Fibroblast of lung (primary cell): ENCODE measurements at regions not wholly inside any gene's neighbourhood (a gene's known extent, or its start where the extent isn't known, plus 50 kb on each side); places are given as distances from the start of the nearest gene placed in this dataset.

Experiments
- DNase-seq, 2 donors: peaks; one replicate each; pipeline versions ENCODE4 v3.0.0 to v3.0.0-alpha.2; 2010; ENCODE audit warnings: low read depth in 2 of 2
- H2AFZ ChIP-seq: 2 replicates; pipeline ENCODE4 v1.5.1; 2012; ENCODE audit warnings: low read length, control low read depth, inconsistent platforms
- H3K27ac ChIP-seq: 2 replicates; pipeline ENCODE4 v1.5.1; 2011; ENCODE audit warnings: low read length, control low read depth; ENCODE audit not compliant: insufficient read depth
- H3K27me3 ChIP-seq: 2 replicates; pipeline ENCODE4 v1.5.1; 2011; ENCODE audit warnings: mild to moderate bottlenecking, low read length; ENCODE audit not compliant: control insufficient read depth, insufficient read depth
- H3K36me3 ChIP-seq: 2 replicates; pipeline ENCODE4 v1.5.1; 2011; ENCODE audit warnings: low read length; ENCODE audit not compliant: control insufficient read depth, insufficient read depth
- H3K4me1 ChIP-seq: 2 replicates; pipeline ENCODE4 v1.5.1; 2011; ENCODE audit warnings: low read length; ENCODE audit not compliant: control insufficient read depth, insufficient read depth; ENCODE audit errors: extremely low read depth
- H3K4me2 ChIP-seq: 2 replicates; pipeline ENCODE4 v1.5.1; 2011; ENCODE audit warnings: low read length, control low read depth; ENCODE audit not compliant: insufficient read depth; ENCODE audit errors: extremely low read depth
- H3K4me3 ChIP-seq, 4 experiments: fragments of 200-600 bp in 1 of 4; sonication (generic) in 1 of 4; replicated peaks in 1 of 4; 2 replicates each; pipeline ENCODE4 v1.5.1; 2011 to 2016; ENCODE audit warnings: low read length in 4 of 4, low read depth in 3 of 4, mild to moderate bottlenecking in 3 of 4, control low read depth in 2 of 4, inconsistent platforms in 1 of 4, mixed read lengths in 1 of 4; ENCODE audit not compliant: insufficient read depth in 1 of 4; ENCODE audit errors: control extremely low read depth in 1 of 4
- H3K79me2 ChIP-seq: 2 replicates; pipeline ENCODE4 v1.5.1; 2012; ENCODE audit warnings: mild to moderate bottlenecking, low read length, inconsistent platforms; ENCODE audit not compliant: control insufficient read depth, insufficient read depth
- H3K9ac ChIP-seq: 2 replicates; pipeline ENCODE4 v1.5.1; 2011; ENCODE audit warnings: mild to moderate bottlenecking, low read length, control low read depth; ENCODE audit not compliant: insufficient read depth
- H3K9me3 ChIP-seq: 2 replicates; pipeline ENCODE4 v1.5.1; 2012; ENCODE audit warnings: low read depth, low read length; ENCODE audit not compliant: control insufficient read depth, insufficient read depth
- H4K20me1 ChIP-seq: 2 replicates; pipeline ENCODE4 v1.5.1; 2011; ENCODE audit warnings: low read length; ENCODE audit not compliant: control insufficient read depth, insufficient read depth; ENCODE audit errors: extremely low read depth
- EZH2 ChIP-seq: IDR thresholded peaks from 2 replicates; pipeline ENCODE4 v1.5.1; 2012; ENCODE audit warnings: low read length, control low read depth, mild to moderate bottlenecking; ENCODE audit errors: missing control alignments
- TF ChIP-seq, protein P1 (sequence below), 2 donors: IDR thresholded peaks in 1 of 2; conservative IDR thresholded peaks in 1 of 2; 1 replicate in 1 of 2; 2 replicates in 1 of 2; pipeline ENCODE4 v1.5.1; 2011 to 2012; ENCODE audit warnings: low read length in 2 of 2, control low read depth in 1 of 2, inconsistent platforms in 1 of 2, low read depth in 1 of 2, mild to moderate bottlenecking in 1 of 2

DNA sequence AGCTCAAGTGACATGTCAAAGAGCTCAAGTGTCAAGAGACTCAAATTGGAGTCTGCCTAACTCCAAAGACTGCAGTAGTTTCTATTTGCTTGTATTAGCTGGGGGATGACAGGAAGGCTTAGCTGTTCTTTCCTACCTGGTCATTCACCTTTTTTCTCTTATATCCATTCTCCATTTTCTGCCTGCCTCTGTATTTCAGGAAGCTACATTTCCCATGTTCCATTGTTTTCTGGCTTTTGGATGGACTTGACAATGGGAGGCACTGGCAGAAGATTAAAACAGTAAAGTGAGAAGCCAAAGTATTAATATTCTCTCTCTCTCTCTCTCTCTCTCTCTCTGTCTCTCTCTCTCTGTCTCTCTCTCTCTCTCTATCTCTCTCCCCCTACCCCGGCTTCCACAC, 135.7 kb upstream of the ADAMTS18 start:
- H3K9me3 ChIP-seq = no peaks in the 10 kb centered on the region
- H3K27ac ChIP-seq = no peak overlapping the region
- no peaks in the 10 kb centered on the region for H3K79me2 ChIP-seq
- H4K20me1 ChIP-seq = no peaks in the 10 kb centered on the region
- DNase-seq = no peak
- H3K27me3 ChIP-seq = no peaks in the 10 kb centered on the region
- TF ChIP-seq, protein P1, sequence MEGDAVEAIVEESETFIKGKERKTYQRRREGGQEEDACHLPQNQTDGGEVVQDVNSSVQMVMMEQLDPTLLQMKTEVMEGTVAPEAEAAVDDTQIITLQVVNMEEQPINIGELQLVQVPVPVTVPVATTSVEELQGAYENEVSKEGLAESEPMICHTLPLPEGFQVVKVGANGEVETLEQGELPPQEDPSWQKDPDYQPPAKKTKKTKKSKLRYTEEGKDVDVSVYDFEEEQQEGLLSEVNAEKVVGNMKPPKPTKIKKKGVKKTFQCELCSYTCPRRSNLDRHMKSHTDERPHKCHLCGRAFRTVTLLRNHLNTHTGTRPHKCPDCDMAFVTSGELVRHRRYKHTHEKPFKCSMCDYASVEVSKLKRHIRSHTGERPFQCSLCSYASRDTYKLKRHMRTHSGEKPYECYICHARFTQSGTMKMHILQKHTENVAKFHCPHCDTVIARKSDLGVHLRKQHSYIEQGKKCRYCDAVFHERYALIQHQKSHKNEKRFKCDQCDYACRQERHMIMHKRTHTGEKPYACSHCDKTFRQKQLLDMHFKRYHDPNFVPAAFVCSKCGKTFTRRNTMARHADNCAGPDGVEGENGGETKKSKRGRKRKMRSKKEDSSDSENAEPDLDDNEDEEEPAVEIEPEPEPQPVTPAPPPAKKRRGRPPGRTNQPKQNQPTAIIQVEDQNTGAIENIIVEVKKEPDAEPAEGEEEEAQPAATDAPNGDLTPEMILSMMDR (conservative IDR thresholded peaks at IDR 0.05 in 1 of 2, IDR thresholded peaks at IDR 0.05 in 1 of 2; ENCODE audit: low read depth in 1 of 2, low read length in 2 of 2) = no peak
- TF ChIP-seq EZH2 = no peak
- H2AFZ ChIP-seq = no peak overlapping the region
- H3K4me3 ChIP-seq = no peak overlapping the region
- no peaks in the 10 kb centered on the region for H3K4me1 ChIP-seq
- H3K4me2 ChIP-seq = no peak overlapping the region
- no peak overlapping the region for H3K9ac ChIP-seq
- H3K36me3 ChIP-seq = no peaks in the 10 kb centered on the region

DNA sequence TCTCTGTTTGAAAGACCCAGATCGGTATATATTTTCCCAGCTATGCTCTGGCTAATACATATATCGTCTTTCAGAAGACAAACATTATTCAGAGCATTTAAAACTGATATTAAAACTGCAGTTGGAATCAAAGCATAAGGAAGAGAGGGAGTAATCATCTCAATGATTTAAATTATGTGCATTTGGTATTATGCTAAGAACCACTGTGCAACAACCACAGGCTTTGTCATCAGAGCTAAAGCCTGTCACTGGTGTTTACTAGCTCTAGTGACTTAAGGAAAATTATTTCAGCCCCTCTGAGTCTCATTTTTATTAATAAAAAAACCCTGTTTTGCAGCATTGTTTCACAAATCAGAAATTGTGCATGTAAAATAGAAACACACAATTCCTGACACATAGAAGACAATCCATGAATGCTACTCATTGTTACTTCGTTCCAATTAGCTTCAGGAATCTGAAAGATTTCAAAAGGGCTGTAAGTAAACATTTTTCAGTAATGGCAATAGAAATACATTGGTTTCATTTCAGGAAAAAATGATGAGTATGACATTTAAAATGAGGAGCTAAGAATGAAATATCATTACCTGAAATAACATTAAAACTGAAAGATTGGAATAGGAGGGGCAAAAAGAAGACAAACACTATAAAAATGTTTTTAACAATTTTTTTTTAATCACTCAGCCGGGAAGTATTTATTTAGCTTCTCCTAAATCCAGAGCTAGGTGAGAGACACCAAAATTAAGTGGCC, 136.5 kb upstream of the ADAMTS18 start:
- Histone ChIP-seq H4K20me1 (no peaks in the 10 kb centered on the region), H3K27ac (no peak overlapping the region), H3K4me3 (no peak overlapping the region), H3K4me2 (no peak overlapping the region), H3K9ac (no peak overlapping the region), H3K9me3 (no peaks in the 10 kb centered on the region), H3K27me3 (no peaks in the 10 kb centered on the region), H2AFZ (no peak overlapping the region), H3K79me2 (no peaks in the 10 kb centered on the region), H3K36me3 (no peaks in the 10 kb centered on the region), H3K4me1 (no peaks in the 10 kb centered on the region)
- no peak for DNase-seq
- TF ChIP-seq, protein P1 (conservative IDR thresholded peaks at IDR 0.05 in 1 of 2, IDR thresholded peaks at IDR 0.05 in 1 of 2; ENCODE audit: low read depth in 1 of 2, low read length in 2 of 2) = no peak
- no peak for TF ChIP-seq EZH2

DNA sequence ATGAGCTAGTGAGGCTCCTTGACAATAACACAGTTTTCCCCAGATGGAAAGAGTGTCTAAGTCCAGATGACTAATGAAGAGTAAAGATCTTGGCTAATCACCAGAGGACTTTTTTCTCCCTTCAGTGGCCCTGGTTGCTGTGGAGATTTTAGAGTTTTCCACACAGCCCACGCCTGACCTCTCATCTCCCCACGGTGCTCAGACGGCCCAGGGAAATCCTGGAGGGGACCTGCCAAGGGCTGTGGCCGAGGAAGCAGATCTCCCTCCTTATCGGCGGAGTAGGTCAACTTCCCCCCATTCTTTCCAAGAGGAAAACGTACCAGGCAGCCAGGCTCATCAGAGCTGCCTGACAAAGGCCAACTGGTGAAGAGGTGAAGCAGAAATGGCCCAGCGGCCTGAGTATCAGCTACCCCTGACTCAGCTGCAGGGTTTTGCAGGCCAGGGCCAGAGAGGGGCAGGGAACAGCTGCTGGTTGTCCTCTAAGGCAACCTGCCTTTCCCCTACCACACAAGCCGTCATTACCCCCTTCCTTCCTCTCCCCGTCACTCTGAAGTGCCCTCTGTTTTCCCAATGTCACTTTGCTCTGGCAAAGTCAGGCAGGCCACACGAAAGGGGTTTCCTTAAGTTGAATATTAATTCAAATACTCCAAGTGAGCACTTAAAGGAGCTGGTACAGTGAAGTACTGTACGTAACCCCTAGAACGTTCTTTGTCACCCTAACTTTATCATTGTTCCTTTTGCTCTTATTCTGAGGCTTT, 140.2 kb upstream of the ADAMTS18 start:
- Histone ChIP-seq H3K36me3 (no peaks in the 10 kb centered on the region), H4K20me1 (no peaks in the 10 kb centered on the region), H3K9ac (no peak overlapping the region), H3K79me2 (no peaks in the 10 kb centered on the region), H2AFZ (no peak overlapping the region), H3K9me3 (no peaks in the 10 kb centered on the region), H3K27ac (no peak overlapping the region), H3K27me3 (no peaks in the 10 kb centered on the region), H3K4me1 (no peaks in the 10 kb centered on the region), H3K4me3 (no peak overlapping the region), H3K4me2 (no peak overlapping the region)
- DNase-seq = no peak
- no peak for TF ChIP-seq EZH2
- TF ChIP-seq, protein P1 (conservative IDR thresholded peaks at IDR 0.05 in 1 of 2, IDR thresholded peaks at IDR 0.05 in 1 of 2; ENCODE audit: low read depth in 1 of 2, low read length in 2 of 2) = no peak
